Fibroblast of lung (primary cell): ENCODE measurements at regions not wholly inside any gene's neighbourhood (a gene's known extent, or its start where the extent isn't known, plus 50 kb on each side); places are given as distances from the start of the nearest gene placed in this dataset.

ENCODE experiments used
- CTCF ChIP-seq, 2 donors: IDR thresholded peaks in 1 of 2; conservative IDR thresholded peaks in 1 of 2; 1 replicate in 1 of 2; 2 replicates in 1 of 2; pipeline ENCODE4 v1.5.1; 2011 to 2012; ENCODE audit warnings: low read length in 2 of 2, control low read depth in 1 of 2, inconsistent platforms in 1 of 2, low read depth in 1 of 2, mild to moderate bottlenecking in 1 of 2
- EZH2 ChIP-seq: IDR thresholded peaks from 2 replicates; pipeline ENCODE4 v1.5.1; 2012; ENCODE audit warnings: low read length, control low read depth, mild to moderate bottlenecking; ENCODE audit errors: missing control alignments

GRCh38 chr16:24652209-24652712 is 77.2 kb upstream of the TNRC6A start:
- TF ChIP-seq EZH2 (no peak), CTCF (conservative IDR thresholded peaks at IDR 0.05 in 1 of 2, IDR thresholded peaks at IDR 0.05 in 1 of 2; ENCODE audit: low read depth in 1 of 2, low read length in 2 of 2) (no peak)
